ENCODE measurements at regions not wholly inside any gene's neighbourhood (a gene's known extent, or its start where the extent isn't known, plus 50 kb on each side); places are given as distances from the start of the nearest gene placed in this dataset.
"Not testable (repeated sequence)": the region's sequence is repeated elsewhere in the genome, so short reads cannot be mapped to it uniquely, and the experiment has no call there.

GRCh38 chr16:26721957-26722356, 344.8 kb upstream of the C16orf82 start:
- TF ChIP-seq EZH2 (IDR thresholded peaks at IDR 0.05; ENCODE audit: borderline replicate concordance, low read length); CTCF (IDR thresholded peaks at IDR 0.05; ENCODE audit: low read length): not testable (repeated sequence)
